ENCODE measurements at regions not wholly inside any gene's neighbourhood (a gene's known extent, or its start where the extent isn't known, plus 50 kb on each side); places are given as distances from the start of the nearest gene placed in this dataset.

DNA sequence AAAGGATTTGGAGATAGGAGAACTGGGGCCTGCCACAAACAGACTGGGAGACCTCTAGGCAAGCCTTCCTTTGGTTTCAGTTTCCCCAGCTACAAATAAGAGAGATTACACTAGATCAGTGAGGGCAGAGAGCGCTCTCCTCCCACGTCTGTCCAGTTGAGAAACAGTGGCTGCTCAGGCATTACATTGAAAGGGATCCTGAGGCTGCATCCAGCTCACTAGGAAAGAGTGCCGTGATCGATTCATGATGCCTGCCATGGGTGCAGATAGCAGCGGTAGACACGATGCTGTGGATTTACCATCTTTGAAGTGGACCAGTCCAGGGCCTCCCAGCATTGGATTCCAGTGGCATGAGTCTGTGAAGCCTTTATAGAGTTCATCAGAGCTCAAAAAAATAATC lies 62.6 kb downstream of the EN1 start:
- TF ChIP-seq, protein P1, sequence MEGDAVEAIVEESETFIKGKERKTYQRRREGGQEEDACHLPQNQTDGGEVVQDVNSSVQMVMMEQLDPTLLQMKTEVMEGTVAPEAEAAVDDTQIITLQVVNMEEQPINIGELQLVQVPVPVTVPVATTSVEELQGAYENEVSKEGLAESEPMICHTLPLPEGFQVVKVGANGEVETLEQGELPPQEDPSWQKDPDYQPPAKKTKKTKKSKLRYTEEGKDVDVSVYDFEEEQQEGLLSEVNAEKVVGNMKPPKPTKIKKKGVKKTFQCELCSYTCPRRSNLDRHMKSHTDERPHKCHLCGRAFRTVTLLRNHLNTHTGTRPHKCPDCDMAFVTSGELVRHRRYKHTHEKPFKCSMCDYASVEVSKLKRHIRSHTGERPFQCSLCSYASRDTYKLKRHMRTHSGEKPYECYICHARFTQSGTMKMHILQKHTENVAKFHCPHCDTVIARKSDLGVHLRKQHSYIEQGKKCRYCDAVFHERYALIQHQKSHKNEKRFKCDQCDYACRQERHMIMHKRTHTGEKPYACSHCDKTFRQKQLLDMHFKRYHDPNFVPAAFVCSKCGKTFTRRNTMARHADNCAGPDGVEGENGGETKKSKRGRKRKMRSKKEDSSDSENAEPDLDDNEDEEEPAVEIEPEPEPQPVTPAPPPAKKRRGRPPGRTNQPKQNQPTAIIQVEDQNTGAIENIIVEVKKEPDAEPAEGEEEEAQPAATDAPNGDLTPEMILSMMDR (IDR thresholded peaks at IDR 0.05): no peak
- no peak for TF ChIP-seq POLR2A (IDR thresholded peaks at IDR 0.05)

Measured in ovary (tissue), 3 donors.